ENCODE measurements at regions not wholly inside any gene's neighbourhood (a gene's known extent, or its start where the extent isn't known, plus 50 kb on each side); places are given as distances from the start of the nearest gene placed in this dataset.

DNA sequence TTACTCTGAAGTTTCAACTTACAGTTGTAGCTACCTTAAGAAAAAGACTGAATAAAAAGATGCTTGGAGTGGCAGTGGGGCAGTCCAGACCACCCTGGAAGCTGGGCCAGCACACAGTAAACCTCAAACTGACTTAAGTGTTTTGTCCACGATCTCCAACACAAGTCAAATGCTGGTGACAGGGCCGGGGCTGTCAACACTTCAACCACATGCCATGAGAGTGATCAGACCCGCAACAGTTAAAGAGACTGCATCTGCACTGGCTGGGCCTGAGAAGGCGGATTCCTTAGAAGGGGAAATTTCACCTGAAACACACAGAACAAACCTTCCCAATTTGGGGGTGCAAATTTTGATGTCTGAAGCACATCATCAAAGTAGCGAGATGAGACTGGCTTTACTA, 223.5 kb upstream of the CAND1 start:
- TF ChIP-seq, protein P1, sequence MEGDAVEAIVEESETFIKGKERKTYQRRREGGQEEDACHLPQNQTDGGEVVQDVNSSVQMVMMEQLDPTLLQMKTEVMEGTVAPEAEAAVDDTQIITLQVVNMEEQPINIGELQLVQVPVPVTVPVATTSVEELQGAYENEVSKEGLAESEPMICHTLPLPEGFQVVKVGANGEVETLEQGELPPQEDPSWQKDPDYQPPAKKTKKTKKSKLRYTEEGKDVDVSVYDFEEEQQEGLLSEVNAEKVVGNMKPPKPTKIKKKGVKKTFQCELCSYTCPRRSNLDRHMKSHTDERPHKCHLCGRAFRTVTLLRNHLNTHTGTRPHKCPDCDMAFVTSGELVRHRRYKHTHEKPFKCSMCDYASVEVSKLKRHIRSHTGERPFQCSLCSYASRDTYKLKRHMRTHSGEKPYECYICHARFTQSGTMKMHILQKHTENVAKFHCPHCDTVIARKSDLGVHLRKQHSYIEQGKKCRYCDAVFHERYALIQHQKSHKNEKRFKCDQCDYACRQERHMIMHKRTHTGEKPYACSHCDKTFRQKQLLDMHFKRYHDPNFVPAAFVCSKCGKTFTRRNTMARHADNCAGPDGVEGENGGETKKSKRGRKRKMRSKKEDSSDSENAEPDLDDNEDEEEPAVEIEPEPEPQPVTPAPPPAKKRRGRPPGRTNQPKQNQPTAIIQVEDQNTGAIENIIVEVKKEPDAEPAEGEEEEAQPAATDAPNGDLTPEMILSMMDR (IDR thresholded peaks at IDR 0.05), result no peak
- no peak for TF ChIP-seq EP300 (IDR thresholded peaks at IDR 0.05)

All from stomach (tissue), 4 donors.